ENCODE measurements at regions not wholly inside any gene's neighbourhood (a gene's known extent, or its start where the extent isn't known, plus 50 kb on each side); places are given as distances from the start of the nearest gene placed in this dataset.
"Not testable (repeated sequence)": the region's sequence is repeated elsewhere in the genome, so short reads cannot be mapped to it uniquely, and the experiment has no call there.

DNA sequence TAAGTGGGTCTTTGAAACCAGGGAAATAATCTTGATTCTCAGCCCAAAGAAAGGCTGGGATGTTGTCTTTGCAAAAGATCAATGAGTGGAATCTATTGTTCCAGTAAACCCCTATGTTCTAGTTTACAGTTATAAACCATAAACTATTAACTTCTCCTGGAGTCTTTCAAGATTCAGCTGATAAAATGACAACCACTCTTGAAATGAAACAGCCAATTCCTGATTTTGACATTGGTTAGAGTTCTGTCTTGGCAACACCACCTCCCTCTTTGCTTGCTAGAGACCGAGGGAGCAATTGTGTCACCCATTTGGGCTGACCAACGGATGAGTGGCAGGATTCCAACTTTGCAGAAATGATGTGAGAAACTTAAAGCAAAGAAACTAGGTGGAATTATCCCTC lies 746.9 kb downstream of the SLC4A3 start:
- intact Hi-C loops (cut with DNase I) = no loop called here
- WGBS, 2 donors = 52 to 68% methylated on average over 2 of the region's 2 CpGs
- Histone ChIP-seq H3K36me3 (no peaks in the 10 kb centered on the region), H3K4me1 (no peaks in the 10 kb centered on the region), H3K9me3 (peaks cover 0 to 5% (median 0%) of the 10 kb centered on the region in 11 donors), H3K27ac (no peak overlapping the region), H3K4me3 (no peak overlapping the region), H3K27me3 (no peaks in the 10 kb centered on the region)
- DNase-seq (no peak), ATAC-seq (no peak)
- TF ChIP-seq, protein P1, sequence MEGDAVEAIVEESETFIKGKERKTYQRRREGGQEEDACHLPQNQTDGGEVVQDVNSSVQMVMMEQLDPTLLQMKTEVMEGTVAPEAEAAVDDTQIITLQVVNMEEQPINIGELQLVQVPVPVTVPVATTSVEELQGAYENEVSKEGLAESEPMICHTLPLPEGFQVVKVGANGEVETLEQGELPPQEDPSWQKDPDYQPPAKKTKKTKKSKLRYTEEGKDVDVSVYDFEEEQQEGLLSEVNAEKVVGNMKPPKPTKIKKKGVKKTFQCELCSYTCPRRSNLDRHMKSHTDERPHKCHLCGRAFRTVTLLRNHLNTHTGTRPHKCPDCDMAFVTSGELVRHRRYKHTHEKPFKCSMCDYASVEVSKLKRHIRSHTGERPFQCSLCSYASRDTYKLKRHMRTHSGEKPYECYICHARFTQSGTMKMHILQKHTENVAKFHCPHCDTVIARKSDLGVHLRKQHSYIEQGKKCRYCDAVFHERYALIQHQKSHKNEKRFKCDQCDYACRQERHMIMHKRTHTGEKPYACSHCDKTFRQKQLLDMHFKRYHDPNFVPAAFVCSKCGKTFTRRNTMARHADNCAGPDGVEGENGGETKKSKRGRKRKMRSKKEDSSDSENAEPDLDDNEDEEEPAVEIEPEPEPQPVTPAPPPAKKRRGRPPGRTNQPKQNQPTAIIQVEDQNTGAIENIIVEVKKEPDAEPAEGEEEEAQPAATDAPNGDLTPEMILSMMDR (IDR thresholded peaks at IDR 0.05) = no peak

DNA sequence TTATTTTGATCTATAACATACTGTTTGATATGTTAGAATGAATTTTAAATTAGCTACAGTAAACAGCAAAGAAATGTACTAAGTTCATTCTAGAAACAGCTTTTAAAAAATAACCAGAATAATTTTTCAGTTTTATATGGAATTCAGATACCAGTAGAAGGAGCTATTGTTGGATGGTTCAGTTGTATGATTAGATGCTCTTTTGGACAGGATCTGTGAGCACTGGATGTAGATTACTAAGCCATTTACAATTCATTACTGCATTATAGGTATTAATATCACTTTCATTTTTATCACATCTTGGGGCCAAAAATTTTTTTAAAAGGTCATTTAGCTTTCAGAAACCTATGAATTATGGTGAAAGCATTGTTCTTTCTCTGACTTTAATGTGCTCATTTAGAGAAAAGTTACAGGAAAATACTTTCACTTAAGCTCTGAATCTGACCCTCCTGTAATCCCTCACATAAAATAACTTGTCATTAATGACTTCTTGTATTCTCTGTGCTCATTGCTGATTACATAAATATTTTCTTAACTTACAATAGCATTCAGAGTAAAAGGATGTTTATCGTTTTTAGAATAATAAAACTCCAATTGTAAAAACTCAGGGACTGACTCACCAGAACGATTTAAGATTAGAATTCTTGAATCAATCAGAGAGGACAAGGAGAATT lies 750.2 kb downstream of the SLC4A3 start:
- Histone ChIP-seq H3K9me3 (peaks cover 0 to 36% (median 11%) of the 10 kb centered on the region in 11 donors), H3K36me3 (no peaks in the 10 kb centered on the region), H3K4me3 (no peak overlapping the region), H3K4me1 (no peaks in the 10 kb centered on the region), H3K27me3 (no peaks in the 10 kb centered on the region), H3K27ac (no peak overlapping the region)
- WGBS, 2 donors = 57 to 67% methylated on average over 2 of the region's 2 CpGs
- DNase-seq = no peak
- intact Hi-C loops (cut with DNase I) = no loop called here
- no peak for ATAC-seq
- TF ChIP-seq, protein P1 (IDR thresholded peaks at IDR 0.05) = peak in 1 of 9 donors; percentile 18

DNA sequence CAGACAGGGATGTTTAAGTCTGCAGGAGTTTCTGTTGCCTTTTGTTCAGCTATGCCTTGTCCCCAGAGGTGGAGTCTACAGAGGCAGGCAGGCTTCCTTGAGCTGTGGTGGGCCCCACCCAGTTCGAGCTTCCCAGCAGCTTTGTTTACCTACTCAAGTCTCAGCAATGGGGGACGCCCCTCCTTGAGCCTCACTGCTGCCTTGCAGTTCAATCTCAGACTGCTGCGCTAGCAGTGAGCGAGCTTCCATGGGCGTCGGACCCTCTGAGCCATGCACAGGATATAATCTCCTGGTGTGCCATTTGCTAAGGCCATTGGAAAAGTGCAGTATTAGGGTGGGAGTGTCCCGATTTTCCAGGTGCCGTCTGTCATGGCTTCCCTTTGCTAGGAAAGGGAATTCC lies 760.3 kb downstream of the SLC4A3 start:
- H3K27me3 ChIP-seq; H3K27ac ChIP-seq; intact Hi-C loops (cut with DNase I); H3K4me1 ChIP-seq; ATAC-seq; DNase-seq; H3K36me3 ChIP-seq; H3K4me3 ChIP-seq: not testable (repeated sequence)
- 88 to 93% methylated on average over 8 of the region's 8 CpGs for WGBS, 2 donors
- peaks cover 0 to 28% (median 0%) of the 10 kb centered on the region in 11 donors for H3K9me3 ChIP-seq

DNA sequence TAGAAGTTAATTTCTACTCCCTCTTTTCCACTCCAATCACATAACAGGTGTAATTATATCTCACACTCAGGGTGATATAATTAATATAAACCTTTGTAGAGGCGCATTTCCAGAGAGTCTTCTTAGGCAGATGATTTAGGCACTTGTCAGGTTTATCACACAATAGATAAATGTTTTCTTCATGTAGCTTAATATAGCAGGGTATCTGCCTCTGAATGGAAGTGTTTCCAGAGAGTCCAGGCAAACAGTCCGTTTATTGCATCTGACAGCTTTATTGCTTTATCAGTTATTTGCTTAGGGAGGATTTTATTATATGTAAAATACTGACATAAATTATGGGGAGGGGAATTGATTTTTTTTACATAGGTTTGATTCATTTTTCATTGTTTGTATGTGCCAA lies 766.3 kb downstream of the SLC4A3 start:
- ATAC-seq (peak in 2 of 8 donors; percentile 57 to 67), DNase-seq (no peak)
- TF ChIP-seq, protein P1 (IDR thresholded peaks at IDR 0.05) = no peak
- Histone ChIP-seq H3K9me3 (peaks cover 0 to 5% (median 0%) of the 10 kb centered on the region in 11 donors), H3K36me3 (no peaks in the 10 kb centered on the region), H3K27ac (peak overlapping the region in 1 of 10 donors; percentile 60), H3K4me3 (no peak overlapping the region), H3K27me3 (no peaks in the 10 kb centered on the region), H3K4me1 (peaks cover 0 to 22% (median 0%) of the 10 kb centered on the region in 9 donors)
- intact Hi-C loops (cut with DNase I) = no loop called here
- WGBS, 2 donors = 39 to 47% methylated on average over 2 of the region's 2 CpGs

DNA sequence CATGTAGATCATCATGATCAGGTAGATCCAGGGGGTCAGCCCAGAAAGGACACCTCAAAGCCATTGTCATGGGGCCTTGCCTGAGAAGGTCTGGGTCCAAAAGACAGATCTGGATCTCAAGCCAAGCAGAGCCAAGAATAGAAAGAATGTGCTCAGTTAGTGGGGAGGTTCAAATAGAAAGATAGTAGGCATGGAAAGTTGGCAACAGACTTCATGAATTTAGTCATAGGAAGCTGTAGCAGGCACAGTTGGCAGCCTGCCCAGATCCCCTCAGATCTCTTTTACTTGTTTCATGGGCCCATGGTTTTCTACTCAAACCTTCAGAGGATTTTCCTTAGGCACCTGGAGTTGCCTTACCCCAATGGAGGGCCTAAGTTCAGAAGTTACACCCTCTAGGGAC lies 767.0 kb downstream of the SLC4A3 start:
- TF ChIP-seq, protein P1 (IDR thresholded peaks at IDR 0.05) = no peak
- peak; percentile 25 to 31 for DNase-seq
- H3K9me3 ChIP-seq = no peaks in the 10 kb centered on the region

More for the DNA sequence above, 767.0 kb downstream of the SLC4A3 start:
- Histone ChIP-seq H3K36me3 (no peaks in the 10 kb centered on the region), H3K27ac (peak overlapping the region in 5 of 10 donors; percentile 31 to 60 (median 35)), H3K4me3 (no peak overlapping the region), H3K4me1 (peaks cover 0 to 22% (median 0%) of the 10 kb centered on the region in 9 donors), H3K27me3 (no peaks in the 10 kb centered on the region)
- intact Hi-C loops (cut with DNase I) = no loop called here
- ATAC-seq = peak in 5 of 8 donors; percentile 52 to 76 (median 57)

Data from heart right ventricle (tissue), 16 donors.